HG03060 (cell line): ENCODE measurements at regions not wholly inside any gene's neighbourhood (a gene's known extent, or its start where the extent isn't known, plus 50 kb on each side); places are given as distances from the start of the nearest gene placed in this dataset.

Experiments used
- ATAC-seq: cut with Tn5 transposase; IDR thresholded peaks from one replicate; pipeline ENCODE4 v1.9.1; 2021; ENCODE audit warnings: low read depth, moderate number of reproducible peaks; ENCODE audit not compliant: unreplicated experiment

GRCh38 chr13:107447591-107447990 is 767.7 kb downstream of the LIG4 start:
- ATAC-seq, result no peak

GRCh38 chr13:107441279-107441678 is 774.1 kb downstream of the LIG4 start:
- ATAC-seq, result no peak

- no peak for ATAC-seq
Measured at GRCh38 chr13:107438251-107438650, 777.1 kb downstream of the LIG4 start.

- ATAC-seq, result no peak
Measured at GRCh38 chr13:107434347-107434746, 781.0 kb downstream of the LIG4 start.

GRCh38 chr13:107427536-107427935 is 787.8 kb downstream of the LIG4 start:
- ATAC-seq, result no peak

- ATAC-seq, result no peak
Measured at GRCh38 chr13:107422421-107422820, 792.9 kb downstream of the LIG4 start.

GRCh38 chr13:107421951-107422350 is 793.4 kb downstream of the LIG4 start:
- no peak for ATAC-seq

GRCh38 chr13:107421028-107421427 is 794.3 kb downstream of the LIG4 start:
- ATAC-seq, result no peak

- ATAC-seq, result no peak
Measured at GRCh38 chr13:107413005-107413404, 802.3 kb downstream of the LIG4 start.

- no peak for ATAC-seq
Measured at GRCh38 chr13:107407074-107407473, 808.3 kb downstream of the LIG4 start.

- no peak for ATAC-seq
Measured at GRCh38 chr13:107395927-107396662, 819.2 kb downstream of the LIG4 start.

GRCh38 chr13:107392205-107392604 is 823.1 kb downstream of the LIG4 start:
- no peak for ATAC-seq

GRCh38 chr13:107387525-107387924 is 819.6 kb upstream of the ARGLU1 start:
- ATAC-seq, result no peak

- ATAC-seq, result no peak
Measured at GRCh38 chr13:107379407-107380155, 811.6 kb upstream of the ARGLU1 start.

GRCh38 chr13:107376341-107377125 is 808.6 kb upstream of the ARGLU1 start:
- no peak for ATAC-seq

- no peak for ATAC-seq
Measured at GRCh38 chr13:107375701-107376340, 807.9 kb upstream of the ARGLU1 start.

- ATAC-seq, result no peak
Measured at GRCh38 chr13:107374038-107374437, 806.1 kb upstream of the ARGLU1 start.

GRCh38 chr13:107373551-107373950 is 805.6 kb upstream of the ARGLU1 start:
- no peak for ATAC-seq

- no peak for ATAC-seq
Measured at GRCh38 chr13:107370015-107370785, 802.3 kb upstream of the ARGLU1 start.

GRCh38 chr13:107367258-107367657 is 799.3 kb upstream of the ARGLU1 start:
- ATAC-seq, result no peak
